ENCODE measurements at regions not wholly inside any gene's neighbourhood (a gene's known extent, or its start where the extent isn't known, plus 50 kb on each side); places are given as distances from the start of the nearest gene placed in this dataset.

DNA sequence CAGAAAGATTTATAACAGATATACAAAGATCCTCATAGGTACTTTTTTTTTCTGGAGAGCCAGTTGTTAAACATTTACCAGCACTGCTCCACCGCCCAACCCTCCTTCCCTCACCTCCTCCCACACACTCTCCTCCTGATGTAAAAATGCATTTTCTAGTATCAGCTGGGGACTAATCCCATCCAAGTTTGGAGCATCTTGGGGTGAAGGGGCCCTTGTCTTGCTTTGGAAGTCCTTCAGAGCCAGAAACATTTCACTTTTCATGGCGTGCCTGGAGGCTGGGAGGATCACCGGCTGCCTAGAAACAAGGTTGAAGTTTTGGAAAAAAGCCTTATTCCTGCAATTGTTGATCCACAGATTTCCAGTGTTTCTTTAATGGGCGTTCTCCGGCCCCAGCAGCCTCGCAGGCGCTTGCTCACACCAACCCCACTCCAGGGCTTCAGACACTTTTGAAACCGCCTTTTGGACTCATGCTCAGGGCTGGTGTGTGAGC lies 165.1 kb upstream of the AFDN start:
- H3K4me3 ChIP-seq (replicated peaks; ENCODE audit: low read depth, low read length) = no peak overlapping the region
- TF ChIP-seq, protein P1, sequence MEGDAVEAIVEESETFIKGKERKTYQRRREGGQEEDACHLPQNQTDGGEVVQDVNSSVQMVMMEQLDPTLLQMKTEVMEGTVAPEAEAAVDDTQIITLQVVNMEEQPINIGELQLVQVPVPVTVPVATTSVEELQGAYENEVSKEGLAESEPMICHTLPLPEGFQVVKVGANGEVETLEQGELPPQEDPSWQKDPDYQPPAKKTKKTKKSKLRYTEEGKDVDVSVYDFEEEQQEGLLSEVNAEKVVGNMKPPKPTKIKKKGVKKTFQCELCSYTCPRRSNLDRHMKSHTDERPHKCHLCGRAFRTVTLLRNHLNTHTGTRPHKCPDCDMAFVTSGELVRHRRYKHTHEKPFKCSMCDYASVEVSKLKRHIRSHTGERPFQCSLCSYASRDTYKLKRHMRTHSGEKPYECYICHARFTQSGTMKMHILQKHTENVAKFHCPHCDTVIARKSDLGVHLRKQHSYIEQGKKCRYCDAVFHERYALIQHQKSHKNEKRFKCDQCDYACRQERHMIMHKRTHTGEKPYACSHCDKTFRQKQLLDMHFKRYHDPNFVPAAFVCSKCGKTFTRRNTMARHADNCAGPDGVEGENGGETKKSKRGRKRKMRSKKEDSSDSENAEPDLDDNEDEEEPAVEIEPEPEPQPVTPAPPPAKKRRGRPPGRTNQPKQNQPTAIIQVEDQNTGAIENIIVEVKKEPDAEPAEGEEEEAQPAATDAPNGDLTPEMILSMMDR (IDR thresholded peaks at IDR 0.05; ENCODE audit: low read length, missing control alignments) = no peak
- no peak for DNase-seq (ENCODE audit: low read depth)

DNA sequence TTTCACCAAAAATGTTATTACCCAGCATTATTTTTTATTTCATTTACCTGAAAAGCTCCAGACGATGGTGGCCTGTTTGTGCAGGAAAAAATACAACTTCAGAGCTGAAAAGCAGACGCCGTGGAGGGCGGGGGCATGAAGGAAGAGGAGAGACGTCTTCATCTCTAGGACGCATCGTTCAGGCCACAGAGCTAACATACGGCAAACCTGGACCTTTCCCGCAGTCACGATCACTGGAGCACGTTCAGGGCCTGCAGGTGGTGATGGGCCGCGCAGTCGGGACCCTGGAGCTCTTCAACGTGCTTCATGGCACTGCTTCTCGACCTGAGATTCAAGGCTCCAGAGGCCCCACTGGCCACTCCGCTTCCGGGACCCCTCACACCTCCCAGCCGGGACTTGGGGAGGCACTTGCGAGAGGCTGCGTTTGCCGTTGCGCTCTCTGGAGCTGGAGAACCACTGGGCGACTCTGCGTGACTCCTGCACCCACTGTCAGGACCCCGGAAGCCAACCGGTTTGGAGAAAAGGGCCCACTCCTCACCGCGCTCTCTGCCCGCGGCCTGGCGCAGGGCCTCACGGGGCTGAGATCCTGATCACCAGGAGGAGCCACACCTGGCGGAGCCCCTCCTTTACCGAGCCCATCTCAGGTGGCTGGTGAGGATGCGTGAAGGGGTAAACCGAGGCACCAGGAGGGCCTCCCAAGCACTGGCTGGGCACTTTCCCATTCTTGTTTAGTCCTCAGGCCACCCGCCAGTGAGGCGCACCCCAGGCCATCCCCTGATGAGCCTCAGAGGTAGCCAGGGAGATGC lies 164.4 kb upstream of the AFDN start:
- no peak for DNase-seq (ENCODE audit: low read depth)
- no peak overlapping the region for H3K4me3 ChIP-seq (replicated peaks; ENCODE audit: low read depth, low read length)
- TF ChIP-seq, protein P1 (IDR thresholded peaks at IDR 0.05; ENCODE audit: low read length, missing control alignments) = no peak

- no peak overlapping the region for H3K4me3 ChIP-seq (replicated peaks; ENCODE audit: low read depth, low read length)
- no peak for DNase-seq (ENCODE audit: low read depth)
- TF ChIP-seq, protein P1 (IDR thresholded peaks at IDR 0.05; ENCODE audit: low read length, missing control alignments) = no peak
Observed at GRCh38 chr6:167662881-167663205, 163.9 kb upstream of the AFDN start.

DNA sequence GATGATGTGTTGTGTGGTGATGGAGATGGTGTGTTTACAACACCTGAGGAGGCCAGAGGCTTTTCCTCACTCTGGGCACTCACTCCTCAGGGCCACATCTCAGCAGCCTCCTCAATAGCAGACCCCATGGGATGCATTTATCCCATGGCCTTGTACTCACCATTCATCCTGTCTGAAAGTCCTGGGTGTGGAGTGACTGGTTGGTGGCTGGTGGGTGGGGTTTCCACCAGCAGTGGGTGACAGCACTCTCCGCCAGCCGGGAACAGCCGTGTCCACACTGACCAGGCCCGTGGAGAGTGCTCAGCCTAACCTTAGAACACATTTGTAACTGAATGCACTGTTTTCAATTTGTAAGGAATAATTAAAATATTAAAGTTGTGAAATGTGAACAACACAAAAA lies 163.4 kb upstream of the AFDN start:
- DNase-seq (ENCODE audit: low read depth) = no peak
- no peak overlapping the region for H3K4me3 ChIP-seq (replicated peaks; ENCODE audit: low read depth, low read length)
- TF ChIP-seq, protein P1 (IDR thresholded peaks at IDR 0.05; ENCODE audit: low read length, missing control alignments) = no peak

GRCh38 chr6:167663784-167664443 lies 162.8 kb upstream of the AFDN start:
- DNase-seq (ENCODE audit: low read depth) = no peak
- no peak overlapping the region for H3K4me3 ChIP-seq (replicated peaks; ENCODE audit: low read depth, low read length)
- TF ChIP-seq, protein P1 (IDR thresholded peaks at IDR 0.05; ENCODE audit: low read length, missing control alignments) = no peak

DNA sequence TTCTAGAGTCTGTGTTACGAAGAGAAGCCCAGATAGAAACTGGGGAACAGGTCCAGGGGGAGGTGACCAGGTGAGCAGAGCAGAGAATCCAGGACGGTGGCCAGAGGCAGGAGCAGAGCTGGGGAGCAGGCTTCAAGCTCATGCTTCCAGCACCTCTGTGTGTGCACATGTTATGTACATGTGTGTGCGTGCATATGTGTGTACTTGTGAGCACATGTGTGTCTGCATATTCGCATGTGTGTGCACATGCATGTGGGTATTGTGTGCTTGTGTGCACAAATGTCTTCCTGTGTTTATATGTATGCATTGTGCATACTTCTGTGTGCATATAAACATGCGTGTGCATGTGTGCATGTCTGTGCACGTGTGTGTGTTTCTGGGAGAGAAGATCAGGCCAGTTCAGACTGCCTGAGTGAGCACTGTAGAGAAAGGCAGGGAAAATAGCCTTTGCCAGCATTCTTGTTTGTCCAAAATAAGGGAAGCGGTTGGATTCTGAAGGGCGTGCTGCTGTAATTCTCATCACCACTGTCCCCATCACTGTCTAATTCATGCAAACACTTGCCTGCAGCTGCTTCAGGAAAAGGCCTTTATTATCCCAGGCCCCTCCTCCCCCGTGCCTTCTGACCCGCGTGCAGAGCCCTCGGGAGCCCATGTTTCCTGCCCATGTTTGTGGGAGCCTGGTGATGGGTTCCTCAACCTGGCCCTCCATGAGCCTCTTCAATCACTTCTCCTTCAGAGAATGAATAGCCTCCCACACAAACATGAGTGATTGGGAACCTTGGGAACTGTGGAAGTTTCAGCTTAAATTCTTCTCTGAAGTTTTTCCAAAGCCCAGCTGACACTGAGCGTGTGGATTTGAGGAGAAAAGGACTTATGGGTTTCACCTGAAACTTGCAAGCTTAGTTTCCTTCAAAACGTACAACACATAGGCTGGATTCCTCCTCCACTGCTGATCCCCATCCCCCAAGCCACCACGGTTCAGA lies 161.7 kb upstream of the AFDN start:
- TF ChIP-seq, protein P1 (IDR thresholded peaks at IDR 0.05; ENCODE audit: low read length, missing control alignments) = no peak
- no peak overlapping the region for H3K4me3 ChIP-seq (replicated peaks; ENCODE audit: low read depth, low read length)
- DNase-seq (ENCODE audit: low read depth) = no peak

All from fibroblast of pulmonary artery (primary cell).